ENCODE measurements at regions not wholly inside any gene's neighbourhood (a gene's known extent, or its start where the extent isn't known, plus 50 kb on each side); places are given as distances from the start of the nearest gene placed in this dataset.
"Not testable (repeated sequence)": the region's sequence is repeated elsewhere in the genome, so short reads cannot be mapped to it uniquely, and the experiment has no call there.

DNA sequence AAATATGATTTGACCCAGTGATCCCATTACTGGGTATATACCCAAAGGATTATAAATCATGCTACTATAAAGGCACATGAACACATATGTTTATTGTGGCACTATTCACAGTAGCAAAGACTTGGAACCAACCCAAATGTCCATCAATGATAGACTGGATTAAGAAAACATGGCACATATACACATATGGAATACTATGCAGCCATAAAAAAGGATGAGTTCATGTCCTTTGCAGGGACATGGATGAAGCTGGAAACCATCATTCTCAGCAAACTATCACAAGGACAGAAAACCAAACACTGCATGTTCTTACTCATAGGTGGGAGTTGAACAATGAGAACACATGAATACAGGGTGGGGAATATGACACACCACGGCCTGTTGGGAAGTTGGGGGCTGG, 330.5 kb upstream of the HNRNPA3 start:
- not testable (repeated sequence) for DNase-seq

DNA sequence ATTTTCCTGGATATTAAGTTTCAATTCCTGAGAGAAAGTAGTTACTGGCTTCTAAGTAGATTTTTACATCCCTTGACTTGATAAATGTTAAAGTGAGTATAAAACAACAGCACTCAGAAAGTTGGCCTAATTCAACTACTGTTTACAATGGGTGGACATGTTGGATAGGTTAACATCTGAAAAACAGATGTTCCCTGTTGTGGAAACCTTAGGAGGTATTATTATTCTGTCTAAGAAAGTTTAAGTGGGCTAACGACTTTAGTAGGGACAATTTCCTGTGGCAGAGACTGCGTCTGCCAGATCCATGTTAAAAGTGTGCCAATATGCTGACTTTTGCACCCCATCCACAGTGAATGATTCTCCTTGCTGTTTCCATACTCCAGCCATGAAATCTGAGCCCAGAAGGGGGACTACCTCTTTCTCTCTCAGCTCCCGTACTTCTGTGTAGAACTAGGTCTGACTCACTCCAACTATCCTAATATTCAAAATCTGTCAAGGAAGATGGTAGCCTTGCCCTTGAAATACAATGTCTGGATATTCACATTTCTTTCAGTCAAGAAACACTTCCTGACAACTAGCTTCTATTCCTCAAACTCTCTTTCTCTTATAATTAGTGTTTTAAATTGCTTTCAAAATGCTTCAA, 327.5 kb upstream of the HNRNPA3 start:
- no peak for DNase-seq

DNA sequence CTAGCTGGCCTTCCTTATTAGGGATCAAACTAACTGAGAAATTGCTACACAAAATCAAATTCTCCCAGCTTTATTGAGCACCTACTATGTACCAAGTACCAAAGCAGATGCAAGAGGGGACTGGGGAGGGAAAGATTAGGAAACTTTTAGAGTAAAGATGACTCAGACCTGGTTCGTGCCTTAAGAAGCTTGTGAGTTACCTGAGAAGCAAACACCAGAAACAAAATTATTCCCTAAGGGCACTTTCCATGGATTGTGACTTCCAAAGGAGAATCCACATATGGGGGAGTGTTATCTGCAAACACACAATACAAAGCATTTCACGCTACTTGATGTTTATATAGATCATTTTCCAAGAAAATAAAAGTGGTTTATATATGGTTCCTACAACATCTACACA, 326.9 kb upstream of the HNRNPA3 start:
- no peak for DNase-seq

DNA sequence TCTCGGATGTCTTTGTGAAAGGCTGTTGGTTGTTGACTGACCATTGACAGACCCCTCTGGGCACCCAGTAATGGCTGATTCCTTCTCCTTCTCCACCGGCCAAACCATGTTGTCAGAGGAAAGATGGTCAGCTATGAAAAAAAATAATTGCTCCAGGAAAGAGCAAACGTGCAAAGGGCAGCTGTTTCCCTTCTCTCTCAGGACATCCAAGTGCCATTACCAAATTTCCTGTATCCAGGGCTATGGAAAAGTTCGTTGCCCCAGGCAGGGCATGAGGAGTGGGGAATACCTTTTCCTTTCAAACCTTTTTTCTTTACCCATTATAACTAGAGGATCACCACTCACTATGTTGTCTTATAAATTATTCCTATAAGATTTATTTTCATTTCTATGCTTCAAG, 321.5 kb upstream of the HNRNPA3 start:
- DNase-seq: no peak

DNA sequence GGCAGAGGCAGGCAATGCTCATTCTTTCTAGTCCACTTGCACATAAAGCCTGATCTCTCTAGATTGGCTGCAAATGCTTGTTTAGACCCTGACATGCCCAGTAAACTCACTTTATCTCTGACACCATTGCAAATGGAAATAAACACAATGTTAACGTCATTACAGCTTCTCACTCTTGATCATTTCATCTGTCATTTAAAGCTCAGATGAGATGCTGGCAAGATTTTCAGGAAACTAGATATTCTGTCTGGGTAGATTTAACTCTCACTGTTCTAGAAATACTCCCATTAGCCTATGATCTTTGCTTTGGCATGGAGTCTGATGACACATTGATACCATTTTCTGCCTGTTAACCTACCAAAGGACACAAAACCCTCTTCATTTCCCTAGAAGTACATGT, 320.7 kb upstream of the HNRNPA3 start:
- DNase-seq: no peak

DNA sequence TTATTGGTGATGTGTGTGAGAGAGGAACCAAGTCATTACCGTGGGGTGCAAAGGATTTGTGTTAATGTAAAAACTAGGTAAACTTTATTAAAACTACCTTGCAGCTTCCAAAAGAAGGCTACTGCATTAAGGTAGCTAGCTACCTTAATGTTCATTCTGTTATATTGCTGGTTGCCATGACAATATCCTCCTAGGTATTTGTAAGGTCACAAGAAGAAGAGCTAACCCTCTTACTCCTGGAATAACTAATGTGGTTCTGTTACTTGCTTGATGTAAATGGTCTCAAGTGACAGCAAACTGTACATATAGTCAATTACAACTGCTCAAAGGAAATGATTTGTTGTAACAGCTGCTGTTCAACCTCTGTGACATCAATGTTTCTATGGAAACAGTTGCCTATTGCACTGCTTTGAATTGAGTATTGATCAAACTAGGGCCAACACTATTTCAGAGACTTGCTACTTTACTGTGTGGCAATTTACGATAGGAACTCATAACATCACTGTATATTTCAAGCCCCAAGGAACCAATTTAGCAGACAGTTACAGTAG, 319.8 kb upstream of the HNRNPA3 start:
- DNase-seq: no peak

DNA sequence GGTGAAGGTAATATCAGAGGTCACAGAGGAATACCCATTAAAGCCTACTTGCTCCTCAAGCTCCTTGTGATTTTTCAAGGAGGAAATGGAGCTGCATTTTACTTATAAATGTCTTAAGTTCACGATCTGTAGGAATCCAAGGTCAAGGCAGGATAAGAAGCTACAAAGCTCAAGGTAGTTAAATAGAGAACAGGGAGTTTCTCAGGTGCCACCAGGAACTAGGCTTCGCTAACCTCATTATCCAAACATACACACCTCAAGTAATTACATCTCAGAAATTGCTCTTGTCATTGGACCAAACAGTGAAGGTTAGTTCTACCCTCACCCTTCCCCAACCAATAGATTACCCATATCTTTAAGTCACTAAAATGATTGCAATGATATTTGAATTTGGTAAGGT, 317.4 kb upstream of the HNRNPA3 start:
- DNase-seq: no peak

DNA sequence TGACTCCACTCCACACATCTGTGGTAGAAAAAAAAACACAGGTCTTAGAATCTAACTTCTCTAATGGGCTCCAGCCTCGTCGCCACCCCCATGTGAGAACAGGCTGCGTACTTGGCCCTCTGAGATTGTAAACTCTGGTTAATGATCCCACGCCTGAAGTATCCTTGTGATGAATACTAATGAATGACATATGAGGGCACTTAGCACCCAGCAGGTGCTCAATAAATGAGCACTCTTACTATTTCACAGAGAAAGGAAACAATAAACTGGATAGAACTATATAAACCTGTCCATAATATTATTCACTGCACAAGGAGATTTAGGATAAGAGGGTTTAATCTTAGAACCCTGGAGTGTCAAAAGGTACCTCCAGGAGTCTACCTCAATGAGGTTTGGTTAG, 310.1 kb upstream of the HNRNPA3 start:
- no peak for DNase-seq

DNA sequence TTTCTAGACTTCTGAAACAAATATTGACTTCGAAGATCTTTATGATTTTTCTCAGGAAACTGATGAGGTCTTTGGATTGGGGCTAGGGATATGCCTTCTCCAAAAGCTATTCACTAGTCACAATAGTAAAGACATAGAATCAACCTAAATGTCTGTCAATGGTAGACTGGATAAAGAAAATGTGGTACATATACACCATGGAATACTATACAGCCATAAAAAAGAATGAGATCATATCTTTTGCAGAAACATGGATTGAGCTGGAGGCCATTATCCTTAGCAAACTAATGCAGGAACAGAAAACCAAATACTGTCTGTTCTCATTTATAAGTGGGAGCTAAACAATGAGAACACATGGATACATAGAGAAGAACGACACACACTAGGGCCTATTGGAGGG, 308.5 kb upstream of the HNRNPA3 start:
- not testable (repeated sequence) for DNase-seq

DNA sequence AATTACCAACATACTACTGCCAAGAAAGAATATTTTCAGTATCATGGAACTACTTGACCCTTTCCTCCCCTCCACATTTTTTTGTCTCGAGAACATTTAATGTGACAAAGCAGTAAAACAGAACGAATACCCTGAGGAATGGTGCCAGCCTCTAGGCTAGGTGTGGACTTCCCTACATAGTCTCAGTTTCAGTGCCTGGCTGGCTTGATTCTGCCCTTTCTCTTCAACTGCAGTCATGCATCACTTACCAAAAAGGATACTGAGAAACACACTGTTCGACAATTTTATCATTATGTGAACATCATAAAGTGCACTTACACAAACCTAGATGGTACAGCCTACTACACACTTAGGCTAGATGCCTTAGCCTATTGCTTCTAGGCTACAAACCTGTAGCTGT, 305.3 kb upstream of the HNRNPA3 start:
- DNase-seq: no peak

DNA sequence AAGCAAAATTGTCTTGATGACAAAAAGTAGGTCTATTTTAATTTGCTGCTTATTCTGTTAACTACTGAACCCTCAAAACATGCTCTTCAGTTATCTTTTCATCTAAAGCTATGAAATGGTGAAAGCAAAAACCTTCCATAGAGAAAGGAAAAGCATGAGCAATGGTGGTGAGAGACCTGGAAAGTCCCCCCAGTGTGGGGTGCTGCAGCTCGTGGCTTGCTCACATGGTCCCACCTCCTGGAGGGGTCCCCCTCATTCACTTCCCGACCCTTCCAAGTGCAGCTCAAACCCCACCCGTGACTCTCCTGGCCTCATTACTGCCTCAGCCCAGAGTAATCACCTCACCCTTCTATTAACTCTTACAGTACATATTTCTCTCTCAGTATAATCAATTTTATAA, 301.8 kb upstream of the HNRNPA3 start:
- no peak for DNase-seq

DNA sequence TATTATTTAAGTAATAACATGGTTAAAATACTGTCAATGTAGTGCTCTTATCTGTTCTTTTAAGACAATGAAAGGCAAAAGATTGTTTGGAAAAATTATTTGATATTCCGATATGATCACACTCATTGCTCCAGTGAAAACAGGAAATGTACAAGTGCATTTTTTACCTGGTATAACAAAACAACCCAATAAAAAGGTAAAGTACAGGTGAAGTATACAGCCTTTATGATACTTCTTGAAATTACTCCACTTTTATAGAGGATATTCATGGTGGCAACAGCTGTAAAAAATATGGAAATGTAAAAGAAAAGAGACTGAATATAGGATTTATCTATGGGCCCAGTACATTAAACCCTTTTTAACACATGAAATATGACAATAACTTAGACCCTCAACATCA, 298.6 kb upstream of the HNRNPA3 start:
- DNase-seq: no peak

DNA sequence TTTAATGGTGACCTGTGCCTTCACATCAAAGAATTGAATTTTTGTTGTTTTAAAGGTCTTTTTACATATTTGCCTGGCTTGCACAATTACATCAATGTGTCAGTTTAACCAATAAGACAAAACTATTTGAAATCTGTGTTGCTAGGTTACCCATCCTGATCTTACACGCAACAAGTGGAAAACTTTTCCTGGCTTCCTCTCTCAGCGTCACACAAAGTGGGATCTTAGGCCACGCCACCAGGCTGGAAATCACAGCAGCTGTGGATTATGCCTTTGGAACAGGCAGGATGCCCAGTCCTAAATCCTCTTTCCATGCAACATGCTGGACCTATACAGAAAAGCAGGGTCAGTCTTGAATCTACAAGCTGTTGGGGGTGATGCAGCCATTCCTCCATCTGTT, 298.2 kb upstream of the HNRNPA3 start:
- no peak for DNase-seq

DNA sequence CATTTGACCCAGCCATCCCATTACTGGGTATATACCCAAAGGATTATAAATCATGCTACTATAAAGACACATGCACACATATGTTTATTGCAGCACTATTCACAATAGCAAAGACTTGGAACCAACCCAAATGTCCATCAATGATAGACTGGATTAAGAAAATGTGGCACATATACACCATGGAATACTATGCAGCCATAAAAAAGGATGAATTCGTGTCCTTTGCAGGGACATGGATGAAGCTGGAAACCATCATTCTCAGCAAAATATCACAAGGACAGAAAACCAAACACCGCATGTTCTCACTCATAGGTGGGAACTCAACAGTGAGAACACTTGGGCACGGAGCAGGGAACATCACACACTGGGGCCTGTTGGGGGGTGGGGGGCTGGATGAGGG, 290.0 kb upstream of the HNRNPA3 start:
- not testable (repeated sequence) for DNase-seq

DNA sequence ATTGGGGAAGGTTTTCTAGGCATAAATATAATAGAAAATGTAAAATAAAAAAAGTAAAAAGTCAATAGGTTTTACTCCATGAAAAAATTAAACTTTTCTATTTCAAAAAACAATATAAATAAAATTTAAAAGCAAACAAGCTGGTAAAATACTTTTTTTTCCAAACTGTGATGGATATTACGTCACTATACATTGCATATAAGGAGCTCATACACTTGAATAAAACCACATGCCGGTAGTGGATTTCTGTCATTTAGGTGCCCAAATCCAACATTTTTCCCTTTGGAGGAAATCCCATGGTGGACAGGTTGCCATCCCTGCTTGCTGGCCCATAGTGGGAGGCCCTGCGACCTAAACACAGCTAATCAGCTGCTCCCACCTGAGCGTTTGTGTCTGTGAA, 289.4 kb upstream of the HNRNPA3 start:
- no peak for DNase-seq

DNA sequence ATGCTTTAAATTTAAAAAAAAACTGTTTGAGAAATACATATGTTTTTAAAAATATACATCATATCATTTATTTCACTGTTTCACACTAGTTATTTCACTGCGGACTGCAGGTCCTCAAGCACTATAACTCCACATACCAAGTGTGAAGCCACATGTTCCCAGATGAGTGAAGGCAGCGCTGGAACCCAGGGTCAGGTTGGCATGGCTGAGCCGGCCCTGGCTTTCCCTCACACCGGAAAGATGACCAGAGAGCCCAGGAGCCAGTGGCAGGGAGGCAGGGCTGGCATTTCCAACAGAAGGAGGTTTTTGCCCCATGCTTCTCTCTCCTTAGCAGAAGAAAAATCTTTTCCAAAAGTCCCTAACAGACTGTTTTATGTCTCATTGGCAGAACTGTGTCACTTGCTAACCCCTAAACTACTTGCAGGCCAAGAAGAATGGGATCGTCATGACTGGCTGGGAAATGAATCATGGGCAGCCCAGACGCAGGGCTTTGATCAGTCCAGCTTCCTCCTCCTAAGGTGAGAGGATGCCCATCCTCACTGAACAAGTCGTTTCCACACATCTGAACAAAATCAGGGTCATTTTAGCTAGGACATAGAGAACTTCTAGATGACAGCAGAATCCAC, 287.6 kb upstream of the HNRNPA3 start:
- DNase-seq: no peak

DNA sequence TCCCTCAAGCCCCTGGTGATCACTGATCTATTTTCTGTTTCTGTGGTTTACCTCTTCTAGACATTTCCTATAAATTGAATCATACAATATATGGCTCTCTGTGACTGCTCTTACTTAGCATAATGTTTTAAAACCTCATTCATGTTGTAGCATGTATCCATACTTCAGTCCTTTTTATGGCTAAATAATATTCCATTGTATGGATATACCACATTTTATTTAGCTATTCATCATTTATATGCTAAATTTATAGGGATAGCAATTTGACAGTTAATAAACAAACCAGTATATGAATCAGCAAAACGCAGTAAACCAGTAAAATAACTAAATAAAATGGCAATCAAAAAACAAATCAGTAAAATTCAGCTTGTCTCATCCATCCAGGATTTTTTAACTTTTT, 286.1 kb upstream of the HNRNPA3 start:
- DNase-seq: no peak

DNA sequence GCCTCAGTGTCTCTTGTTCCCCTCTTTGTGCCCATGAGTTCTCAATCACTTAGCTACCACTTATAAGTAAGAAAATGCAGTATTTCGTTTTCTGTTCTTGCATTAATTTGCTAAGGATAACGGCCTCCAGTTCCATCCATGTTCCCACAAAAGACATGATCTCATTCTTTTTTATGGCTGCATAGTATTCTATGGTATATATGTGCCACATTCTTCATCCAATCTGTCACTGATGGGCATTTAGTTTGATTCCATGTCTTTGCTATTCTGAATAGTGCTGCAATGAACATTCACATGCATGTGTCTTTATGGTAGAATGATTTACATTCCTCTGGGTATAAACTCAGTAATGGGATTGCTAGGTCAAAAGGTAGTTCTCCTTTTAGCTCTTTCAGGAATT, 283.2 kb upstream of the HNRNPA3 start:
- not testable (repeated sequence) for DNase-seq

DNA sequence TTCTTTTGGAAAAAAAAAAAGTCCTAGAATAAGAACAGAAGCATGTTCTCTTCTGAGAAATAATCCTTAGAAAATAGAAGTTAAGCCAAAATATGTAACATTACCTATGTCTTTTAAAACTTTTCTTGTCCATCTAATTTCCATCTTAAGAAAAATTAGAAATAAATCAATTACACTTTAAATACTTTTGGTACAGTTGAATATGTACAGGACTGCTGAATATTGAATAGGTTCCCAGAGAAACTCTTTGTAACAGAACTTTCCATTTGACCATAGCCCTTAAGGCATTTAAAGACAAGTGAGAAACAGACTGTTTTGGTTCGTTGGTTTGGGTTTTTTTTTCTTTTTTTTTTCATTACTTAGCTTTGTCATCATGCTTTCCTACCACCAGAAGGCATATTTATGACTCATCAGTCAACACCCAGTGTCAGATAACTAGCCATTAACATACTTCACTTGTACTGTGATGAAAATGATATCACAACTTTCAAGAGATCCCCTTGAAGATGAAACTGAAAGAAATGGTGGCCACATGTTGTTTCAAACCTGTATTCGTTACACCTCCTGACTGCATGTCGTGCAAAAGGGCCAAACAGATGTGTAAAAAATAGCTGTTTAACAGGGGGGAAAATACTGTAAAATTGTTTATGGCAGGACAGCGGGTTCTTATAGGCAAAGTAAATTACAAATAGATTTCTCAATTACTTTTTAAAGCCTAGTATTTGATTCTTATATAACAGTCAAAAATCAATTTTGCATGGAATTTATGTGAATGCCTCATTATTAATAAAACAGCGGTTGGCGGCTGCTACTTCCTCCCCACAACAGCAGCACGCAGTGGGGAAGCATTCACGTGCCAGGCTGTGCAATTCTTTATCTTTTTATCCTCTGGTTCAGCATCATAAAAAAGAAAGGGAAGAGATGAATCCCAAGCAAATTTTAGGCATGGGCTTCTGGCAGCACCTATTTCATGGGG, 280.7 kb upstream of the HNRNPA3 start:
- DNase-seq: no peak

DNA sequence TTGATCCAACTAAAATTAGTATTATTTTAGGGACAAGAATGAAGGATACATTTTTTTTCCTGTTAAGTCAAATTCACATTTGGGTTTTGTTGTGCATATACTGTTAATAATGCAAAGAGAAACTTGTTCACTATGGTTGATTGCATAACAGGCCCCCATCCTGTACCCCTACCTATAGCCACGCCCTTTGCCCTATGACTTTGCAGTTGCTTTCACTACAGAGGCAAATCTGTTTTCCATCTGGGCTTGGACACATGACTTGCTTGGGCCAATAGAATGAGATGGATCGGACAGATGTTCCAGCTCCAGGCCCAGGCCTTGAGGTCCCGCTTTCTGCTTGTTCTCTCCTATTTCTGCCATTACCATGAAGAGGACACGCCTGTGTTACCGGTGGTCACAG, 278.5 kb upstream of the HNRNPA3 start:
- no peak for DNase-seq

DNA sequence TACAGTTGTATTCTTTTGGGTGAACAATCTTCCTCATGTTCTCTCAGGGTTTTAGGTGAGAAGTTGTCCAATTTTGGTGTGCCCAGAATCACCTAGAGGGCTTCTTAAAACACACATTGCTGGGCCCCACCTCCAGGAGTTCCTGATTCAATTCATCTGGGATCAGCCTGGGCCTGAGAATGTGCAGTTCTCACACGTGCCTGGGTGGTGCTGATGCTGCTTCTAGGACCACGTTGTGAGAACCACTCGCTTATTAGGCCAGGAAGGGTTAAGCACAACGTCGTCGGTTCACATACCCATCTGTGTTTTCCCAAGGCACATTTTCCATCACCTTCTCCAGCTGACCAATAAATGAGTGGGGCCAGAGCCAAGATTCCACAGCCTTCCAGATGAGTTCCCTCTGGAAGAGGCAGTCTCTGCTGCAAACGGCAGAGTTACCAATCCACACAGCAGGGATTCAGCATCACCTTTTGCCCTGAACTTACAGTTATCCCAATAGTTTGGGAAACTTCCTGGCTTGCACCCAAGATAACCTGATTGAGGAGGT, 277.7 kb upstream of the HNRNPA3 start:
- no peak for DNase-seq

DNA sequence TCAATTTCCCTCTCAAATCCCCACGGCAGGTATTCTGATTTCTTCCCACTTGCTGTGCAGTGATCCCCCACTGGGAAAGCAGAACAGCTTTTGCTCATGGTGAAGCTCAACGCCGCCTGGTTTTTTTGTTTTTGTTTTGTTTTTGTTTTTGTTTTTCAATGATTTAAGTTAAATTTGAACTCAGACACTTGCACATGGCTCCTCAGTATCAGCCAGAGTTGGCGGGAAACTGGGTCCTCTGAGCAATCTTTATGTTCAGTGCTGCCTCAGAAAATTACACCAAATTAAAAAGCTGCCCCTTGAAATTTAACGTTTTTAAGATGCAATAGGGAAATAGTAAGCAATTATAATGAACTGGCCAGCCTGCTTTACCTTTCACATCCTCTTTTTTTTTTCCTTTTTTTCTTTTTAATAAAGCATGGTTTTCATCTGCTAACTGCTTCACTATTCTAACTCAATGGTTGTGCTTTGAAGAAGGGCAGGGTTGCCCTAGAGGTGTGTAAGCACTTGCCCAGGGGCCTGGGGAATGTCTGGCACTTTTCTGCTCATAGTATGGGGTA, 277.0 kb upstream of the HNRNPA3 start:
- no peak for DNase-seq

DNA sequence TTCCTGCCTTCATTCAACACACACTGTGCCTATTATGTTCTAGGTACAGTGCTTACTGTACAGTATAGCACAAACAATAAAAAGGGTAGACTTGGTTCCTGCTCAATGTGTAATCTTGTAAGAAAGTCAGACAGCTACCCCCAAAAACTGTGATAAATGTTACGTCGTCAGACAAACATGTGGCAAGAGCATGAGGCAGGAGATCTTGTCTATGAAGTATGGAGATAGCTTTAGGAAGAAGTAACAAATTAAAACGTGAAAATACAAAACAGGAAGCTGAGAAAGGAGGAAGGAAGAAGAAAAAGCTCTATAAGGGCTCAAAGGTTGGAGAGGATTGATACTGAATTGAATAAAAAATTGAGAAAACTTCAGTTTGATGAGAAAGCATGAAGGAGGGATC, 276.2 kb upstream of the HNRNPA3 start:
- DNase-seq: no peak

All from CD4-positive, alpha-beta T cell treated with Interleukin-17A for 4 hours (primary cell).